IMR-90 (cell line): ENCODE measurements at regions not wholly inside any gene's neighbourhood (a gene's known extent, or its start where the extent isn't known, plus 50 kb on each side); places are given as distances from the start of the nearest gene placed in this dataset.

Experiments used
- ATAC-seq: fragments of 200-7000 bp; cut with Tn5 transposase; 2 replicates; pipeline ENCODE4 v1.9.1; 2020; ENCODE audit warnings: low read depth, mild to moderate bottlenecking, moderate library complexity
- BruUV-seq: library from RNA; stranded (reverse); fragments of 400-500 nt; replicated peaks from 2 replicates; lab custom pipeline; 2021; lab: Mats Ljungman, UMichigan
- CTCF ChIA-PET: fragments of 300-600 bp; formaldehyde crosslinking; extraction: SDS; loops from one replicate; lab custom pipeline; 2021; ENCODE audit warnings: antibody characterized with exemption; lab: Yijun Ruan, JAX
- POLR2A ChIA-PET: fragments of 300-600 bp; sonication (Branson Sonifier 250); formaldehyde crosslinking; loops from one replicate; lab custom pipeline; 2022; ENCODE audit warnings: antibody characterized with exemption; ENCODE audit not compliant: unreplicated experiment; lab: Charles Lee
- DNase-seq: peaks from one replicate; pipeline ENCODE4 v3.0.0; 2013
- H2AFZ ChIP-seq: replicated peaks from 2 replicates; pipeline ENCODE3; 2013; ENCODE audit warnings: low read length, mild to moderate bottlenecking; ENCODE audit not compliant: poor library complexity
- H2AK5ac ChIP-seq: 2 replicates; pipeline ENCODE4 v1.6.1; 2013; ENCODE audit warnings: low read depth, low read length, inconsistent platforms
- H2AK9ac ChIP-seq: replicated peaks from 2 replicates; pipeline ENCODE3; 2013; ENCODE audit warnings: mild to moderate bottlenecking, low read depth, low read length, moderate library complexity; ENCODE audit not compliant: poor library complexity
- H2BK120ac ChIP-seq: 2 replicates; pipeline ENCODE4 v1.6.1; 2013; ENCODE audit warnings: low read depth, low read length, inconsistent platforms
- H2BK15ac ChIP-seq: 3 replicates; pipeline ENCODE4 v1.6.1; 2013; ENCODE audit warnings: low read depth, low read length, inconsistent platforms
- H2BK20ac ChIP-seq: 2 replicates; pipeline ENCODE4 v1.6.1; 2013; ENCODE audit warnings: low read depth, mild to moderate bottlenecking, inconsistent platforms, low read length, moderate library complexity
- H2BK5ac ChIP-seq: 2 replicates; pipeline ENCODE4 v1.6.1; 2013; ENCODE audit warnings: mild to moderate bottlenecking, low read depth, low read length, inconsistent platforms; ENCODE audit not compliant: poor library complexity, severe bottlenecking
- H3K14ac ChIP-seq: replicated peaks from 2 replicates; pipeline ENCODE4 v1.6.1; 2013; ENCODE audit warnings: low read depth, low read length, inconsistent platforms
- H3K18ac ChIP-seq: 2 replicates; pipeline ENCODE4 v1.6.1; 2013; ENCODE audit warnings: low read depth, low read length, control low read depth
- H3K23ac ChIP-seq: 2 replicates; pipeline ENCODE4 v1.6.1; 2013; ENCODE audit warnings: low read depth, low read length, inconsistent platforms
- H3K27ac ChIP-seq: 2 replicates; pipeline ENCODE4 v1.5.1; 2013; ENCODE audit warnings: mild to moderate bottlenecking, control low read depth, low read length; ENCODE audit not compliant: insufficient read depth
- H3K27me3 ChIP-seq: 2 replicates; pipeline ENCODE4 v1.6.1; 2013; ENCODE audit warnings: low read length; ENCODE audit not compliant: control insufficient read depth, insufficient read depth
- H3K36me3 ChIP-seq: 2 replicates; pipeline ENCODE4 v1.6.1; 2013; ENCODE audit warnings: low read length, mixed read lengths; ENCODE audit not compliant: control insufficient read depth, insufficient read depth
- H3K4ac ChIP-seq: 2 replicates; pipeline ENCODE4 v1.6.1; 2013; ENCODE audit warnings: low read depth, low read length, inconsistent platforms
- H3K4me1 ChIP-seq: 2 replicates; pipeline ENCODE4 v1.6.1; 2013; ENCODE audit warnings: low read length, mixed read lengths; ENCODE audit not compliant: control insufficient read depth, insufficient read depth
- H3K4me2 ChIP-seq: 2 replicates; pipeline ENCODE4 v1.6.1; 2013; ENCODE audit warnings: low read depth, mild to moderate bottlenecking, control low read depth, low read length, moderate library complexity
- H3K4me3 ChIP-seq: 2 replicates; pipeline ENCODE4 v1.5.1; 2013; ENCODE audit warnings: low read depth, mild to moderate bottlenecking, control low read depth, low read length, moderate library complexity; ENCODE audit not compliant: insufficient read depth
- H3K56ac ChIP-seq: 2 replicates; pipeline ENCODE4 v1.6.1; 2013; ENCODE audit warnings: low read length, inconsistent platforms; ENCODE audit not compliant: insufficient read depth; ENCODE audit errors: extremely low read depth
- H3K79me1 ChIP-seq, 2 experiments: 2 replicates each; pipeline ENCODE4 v1.6.1; 2013; ENCODE audit warnings: low read length in 2 of 2, inconsistent platforms in 1 of 2, low read depth in 1 of 2
- H3K9ac ChIP-seq: 2 replicates; pipeline ENCODE4 v1.6.1; 2013; ENCODE audit warnings: low read depth, low read length, control low read depth
- H3K9me1 ChIP-seq: 2 replicates; pipeline ENCODE4 v1.6.1; 2013; ENCODE audit warnings: low read length, inconsistent platforms; ENCODE audit not compliant: insufficient read depth
- H3K9me3 ChIP-seq: 2 replicates; pipeline ENCODE4 v1.6.1; 2013; ENCODE audit warnings: low read length; ENCODE audit not compliant: control insufficient read depth, insufficient read depth
- H4K20me1 ChIP-seq: 2 replicates; pipeline ENCODE4 v1.6.1; 2013; ENCODE audit warnings: low read length, inconsistent platforms; ENCODE audit not compliant: insufficient read depth
- H4K5ac ChIP-seq: 2 replicates; pipeline ENCODE4 v1.6.1; 2013; ENCODE audit warnings: mild to moderate bottlenecking, low read depth, low read length, control low read depth
- H4K8ac ChIP-seq, 2 experiments: 2 replicates each; pipeline ENCODE4 v1.6.1; 2013; ENCODE audit warnings: low read depth in 2 of 2, low read length in 2 of 2, control low read depth in 1 of 2, inconsistent platforms in 1 of 2
- H4K91ac ChIP-seq: 2 replicates; pipeline ENCODE4 v1.6.1; 2013; ENCODE audit warnings: low read depth, low read length, inconsistent platforms; ENCODE audit not compliant: insufficient read depth
- BHLHE40 ChIP-seq: fragments of 150-350 bp; IDR thresholded peaks from 2 replicates; pipeline ENCODE4 v1.6.1; 2016; ENCODE audit warnings: mild to moderate bottlenecking, low read depth, low read length
- FOS ChIP-seq: fragments of 150-350 bp; IDR thresholded peaks from 2 replicates; pipeline ENCODE4 v1.6.1; 2016; ENCODE audit warnings: low read depth, low read length
- RAD21 ChIP-seq: IDR thresholded peaks from 2 replicates; pipeline ENCODE4 v1.6.1; 2012; ENCODE audit warnings: low read length, improper control_type of control experiment
- RCOR1 ChIP-seq: IDR thresholded peaks from 2 replicates; pipeline ENCODE4 v1.6.1; 2012; ENCODE audit warnings: mild to moderate bottlenecking, low read length, improper control_type of control experiment; ENCODE audit not compliant: insufficient replicate concordance
- RFX5 ChIP-seq: IDR thresholded peaks from 2 replicates; pipeline ENCODE4 v1.8.0; 2012; ENCODE audit warnings: low read depth, mild to moderate bottlenecking, low read length, moderate library complexity
- SMC3 ChIP-seq: fragments of 150-350 bp; IDR thresholded peaks from 2 replicates; pipeline ENCODE4 v1.6.1; 2016; ENCODE audit warnings: low read depth, mild to moderate bottlenecking, antibody characterized with exemption, low read length, moderate library complexity
- USF2 ChIP-seq: fragments of 150-350 bp; IDR thresholded peaks from 2 replicates; pipeline ENCODE4 v1.6.1; 2017; ENCODE audit warnings: mild to moderate bottlenecking, antibody characterized with exemption, low read length, low read depth
- WGBS, 2 experiments: methylation state at CpG; one replicate each; pipeline versions ENCODE4 v1.1.5 to v1.1.7; 2013; ENCODE audit warnings: missing lambda C conversion rate in 2 of 2; ENCODE audit not compliant: insufficient read length in 1 of 2; ENCODE audit errors: extremely low coverage in 2 of 2; 5-methylcytosine and 5-hydroxymethylcytosine counted together
- dilution Hi-C: fragments of 300-500 bp; cut with HindIII; formaldehyde crosslinking; loops from one replicate; pipeline ENCODE4 v1.14.3; 2018; ENCODE audit warnings: low sequenced_read_pairs; ENCODE audit not compliant: unreplicated experiment
- in situ Hi-C: fragments of 300-500 bp; cut with MboI; formaldehyde crosslinking; loops from 3 replicates; pipeline ENCODE4 v1.14.3; 2019; ENCODE audit warnings: low sequenced_read_pairs, inconsistent platforms, mixed read lengths
- intact Hi-C: fragments of 100-400 bp; cut with micrococcal nuclease; formaldehyde crosslinking; loops from 2 replicates; pipeline ENCODE4 v1.10.0; 2022

DNA sequence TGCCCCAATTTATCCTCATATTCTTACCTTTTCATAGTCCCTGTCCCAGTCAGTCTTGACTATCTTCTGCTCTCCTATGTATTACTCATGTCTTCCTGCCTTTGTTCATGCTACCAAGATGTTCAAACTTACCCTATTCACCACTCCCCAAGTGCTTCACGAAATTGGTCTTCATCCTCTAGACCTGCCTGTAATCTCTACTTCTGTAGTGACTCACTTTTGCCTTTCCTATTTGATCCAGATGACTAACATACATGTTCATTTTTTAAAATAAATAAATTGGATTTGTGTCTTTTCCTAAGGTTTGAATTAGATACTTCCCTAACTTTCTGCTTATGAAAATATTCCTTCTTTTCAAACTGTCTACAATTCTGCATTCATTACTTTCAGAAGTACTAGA is 107.7 kb upstream of the PPM1H start:
- Histone ChIP-seq H3K27ac (no peak overlapping the region), H3K4me1 (no peaks in the 10 kb centered on the region), H2AK9ac (no peak overlapping the region), H2AFZ (no peak overlapping the region), H4K20me1 (no peaks in the 10 kb centered on the region), H3K14ac (no peak overlapping the region), H3K4me2 (no peak overlapping the region), H4K5ac (no peak overlapping the region), H3K4me3 (no peak overlapping the region), H2BK15ac (no peak overlapping the region), H3K9me3 (no peaks in the 10 kb centered on the region), H3K56ac (no peak overlapping the region), H2AK5ac (no peak overlapping the region), H3K23ac (no peak overlapping the region), H3K9me1 (no peaks in the 10 kb centered on the region), H3K18ac (no peak overlapping the region), H2BK120ac (no peak overlapping the region), H3K79me1 (no peaks in the 10 kb centered on the region), H2BK20ac (no peak overlapping the region), H3K27me3 (no peaks in the 10 kb centered on the region), H4K8ac (no peak overlapping the region), H3K36me3 (no peaks in the 10 kb centered on the region), H3K9ac (no peak overlapping the region), H4K91ac (no peak overlapping the region), H2BK5ac (no peak overlapping the region), H3K4ac (no peak overlapping the region)
- BruUV-seq, result no TSS peak
- TF ChIP-seq FOS (0 out of 2 replicates have a peak, but pooled peaks have one; percentile 8), SMC3 (no peak), RFX5 (no peak), RCOR1 (no peak), BHLHE40 (no peak), RAD21 (no peak), USF2 (no peak)
- no CpG with 5 or more reads among the region's 1 CpG for WGBS, 2 experiments
- ChIA-PET POLR2A (no interaction called here), CTCF (interaction anchor here (0.6 kb wide), 1 partner anchor 223 kb away, joined by 3 read pairs; no protein-coding TSS in a partner anchor)
- dilution Hi-C loops (no loop called here), intact Hi-C loops (no loop called here), in situ Hi-C loops (no loop called here)
- DNase-seq (peak; percentile 27), ATAC-seq (no peak)
